Kidney (tissue), 13 donors: ENCODE measurements at regions not wholly inside any gene's neighbourhood (a gene's known extent, or its start where the extent isn't known, plus 50 kb on each side); places are given as distances from the start of the nearest gene placed in this dataset.

Source experiments
- DNase-seq, 5 donors: peaks; one replicate each; pipeline ENCODE4 v3.0.0-alpha.2; 2013 to 2020
- FAIRE-seq: peaks from 2 replicates; lab custom pipeline; 2012; peaks lifted over from hg19 to GRCh38; lab: Jason Lieb, UNC
- H3K27ac ChIP-seq, 2 donors: one replicate each; pipeline ENCODE4 v1.7.0; 2013; ENCODE audit warnings: low read depth in 2 of 2, low read length in 2 of 2, inconsistent platforms in 1 of 2
- H3K27me3 ChIP-seq: one replicate; pipeline ENCODE4 v1.7.1; 2013; ENCODE audit warnings: low read length, inconsistent platforms; ENCODE audit not compliant: control insufficient read depth, insufficient read depth
- H3K36me3 ChIP-seq, 3 donors: one replicate each; pipeline versions ENCODE4 v1.7.0 to v1.7.1; 2013; ENCODE audit warnings: low read length in 3 of 3, control low read depth in 1 of 3, inconsistent platforms in 1 of 3; ENCODE audit not compliant: insufficient read depth in 3 of 3, control insufficient read depth in 2 of 3
- H3K4me1 ChIP-seq, 3 donors: one replicate each; pipeline versions ENCODE4 v1.7.0 to v1.7.1; 2013; ENCODE audit warnings: low read length in 3 of 3, inconsistent platforms in 1 of 3, low read depth in 1 of 3; ENCODE audit not compliant: control insufficient read depth in 2 of 3, insufficient read depth in 2 of 3
- H3K4me3 ChIP-seq, 3 donors: one replicate each; pipeline versions ENCODE4 v1.7.0 to v1.8.1; 2013; ENCODE audit warnings: low read length in 3 of 3, control low read depth in 1 of 3, inconsistent platforms in 1 of 3
- H3K9ac ChIP-seq, 3 donors: one replicate each; pipeline versions ENCODE4 v1.7.0 to v1.7.1; 2013; ENCODE audit warnings: low read length in 3 of 3, control low read depth in 1 of 3, inconsistent platforms in 1 of 3
- H3K9me3 ChIP-seq, 3 donors: one replicate each; pipeline versions ENCODE4 v1.7.0 to v1.7.1; 2013; ENCODE audit warnings: low read length in 3 of 3, control low read depth in 1 of 3, inconsistent platforms in 1 of 3; ENCODE audit not compliant: control insufficient read depth in 2 of 3, insufficient read depth in 1 of 3
- intact Hi-C: fragments of 100-400 bp; cut with DNase I; formaldehyde crosslinking; loops from one replicate; pipeline ENCODE4 v1.11.1; 2022
- TF ChIP-seq, protein P1 (sequence below): IDR thresholded peaks from 3 replicates; pipeline ENCODE4 v1.5.1; 2012; ENCODE audit warnings: mild to moderate bottlenecking, moderate library complexity, borderline replicate concordance; ENCODE audit not compliant: insufficient read depth; ENCODE audit errors: extremely low read depth
- donor health status: control.
- donor health status: control.
- donor health status: control.
- donor health status: control.
- donor health status: control.
- donor health status: DM: yes; HTN: yes; CAD: no.
- donor health status: Normal renal cell carcinoma (clear cell type).

DNA sequence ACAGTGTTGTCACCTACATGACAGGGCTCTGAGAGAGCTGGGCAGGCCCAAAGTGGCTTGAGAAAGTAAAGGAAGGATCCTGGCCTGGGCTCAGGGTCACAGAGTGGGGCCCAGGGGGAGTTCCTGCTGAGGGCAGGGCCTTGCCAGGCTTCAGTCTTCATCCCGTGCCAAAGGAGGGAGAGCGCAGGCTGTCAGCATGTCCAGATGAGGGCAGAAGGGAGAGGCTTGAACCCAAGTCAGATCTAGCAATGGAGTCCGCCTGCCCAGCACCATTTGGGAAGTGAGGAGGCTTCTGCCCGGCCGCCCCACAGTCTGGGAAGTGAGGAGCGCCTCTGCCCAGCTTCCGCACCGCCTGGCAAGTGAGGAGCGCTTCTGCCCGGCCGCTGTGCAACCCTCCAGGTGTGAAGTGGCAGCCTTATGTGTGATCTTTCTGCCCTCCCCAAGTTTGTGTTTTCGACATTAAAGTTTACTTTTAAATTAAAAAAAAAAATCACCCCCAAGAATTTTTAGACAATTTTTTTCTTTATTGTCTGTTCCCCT, 303.6 kb upstream of the PROK2 start:
- FAIRE-seq, result no peak
- H3K9me3 ChIP-seq, result peaks cover 0 to 2% (median 0%) of the 10 kb centered on the region in 3 donors
- H3K27ac ChIP-seq, result no peak overlapping the region
- DNase-seq, result no peak
- no peaks in the 10 kb centered on the region for H3K27me3 ChIP-seq
- no peaks in the 10 kb centered on the region for H3K4me1 ChIP-seq
- TF ChIP-seq, protein P1, sequence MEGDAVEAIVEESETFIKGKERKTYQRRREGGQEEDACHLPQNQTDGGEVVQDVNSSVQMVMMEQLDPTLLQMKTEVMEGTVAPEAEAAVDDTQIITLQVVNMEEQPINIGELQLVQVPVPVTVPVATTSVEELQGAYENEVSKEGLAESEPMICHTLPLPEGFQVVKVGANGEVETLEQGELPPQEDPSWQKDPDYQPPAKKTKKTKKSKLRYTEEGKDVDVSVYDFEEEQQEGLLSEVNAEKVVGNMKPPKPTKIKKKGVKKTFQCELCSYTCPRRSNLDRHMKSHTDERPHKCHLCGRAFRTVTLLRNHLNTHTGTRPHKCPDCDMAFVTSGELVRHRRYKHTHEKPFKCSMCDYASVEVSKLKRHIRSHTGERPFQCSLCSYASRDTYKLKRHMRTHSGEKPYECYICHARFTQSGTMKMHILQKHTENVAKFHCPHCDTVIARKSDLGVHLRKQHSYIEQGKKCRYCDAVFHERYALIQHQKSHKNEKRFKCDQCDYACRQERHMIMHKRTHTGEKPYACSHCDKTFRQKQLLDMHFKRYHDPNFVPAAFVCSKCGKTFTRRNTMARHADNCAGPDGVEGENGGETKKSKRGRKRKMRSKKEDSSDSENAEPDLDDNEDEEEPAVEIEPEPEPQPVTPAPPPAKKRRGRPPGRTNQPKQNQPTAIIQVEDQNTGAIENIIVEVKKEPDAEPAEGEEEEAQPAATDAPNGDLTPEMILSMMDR, result no peak
- intact Hi-C loops, result no loop called here
- no peak overlapping the region for H3K9ac ChIP-seq
- H3K4me3 ChIP-seq, result no peak overlapping the region
- no peaks in the 10 kb centered on the region for H3K36me3 ChIP-seq

DNA sequence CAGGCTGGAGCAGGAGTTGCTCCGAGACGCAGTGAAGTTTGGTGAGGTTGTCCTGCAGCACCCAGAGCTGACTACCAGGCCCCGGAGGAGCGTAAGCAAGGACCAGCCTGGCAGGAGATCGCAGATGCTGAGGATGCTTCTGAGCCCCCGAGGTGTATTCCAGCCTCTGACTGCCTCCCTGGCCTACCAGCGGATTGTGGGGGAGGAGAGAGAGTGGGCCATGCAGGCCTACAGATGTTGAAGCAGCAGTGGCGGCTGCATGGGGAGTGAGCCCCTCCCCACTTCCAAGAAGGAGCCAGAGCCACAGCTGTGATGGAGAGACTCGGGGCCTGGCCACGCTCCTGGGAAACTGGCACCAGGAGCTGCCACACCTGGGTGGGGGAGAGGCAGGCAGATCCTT, 302.5 kb upstream of the PROK2 start:
- Histone ChIP-seq H3K27me3 (no peaks in the 10 kb centered on the region), H3K27ac (no peak overlapping the region), H3K4me3 (no peak overlapping the region), H3K4me1 (no peaks in the 10 kb centered on the region), H3K9ac (no peak overlapping the region), H3K36me3 (no peaks in the 10 kb centered on the region), H3K9me3 (peaks cover 0 to 2% (median 0%) of the 10 kb centered on the region in 3 donors)
- intact Hi-C loops, result no loop called here
- DNase-seq (no peak), FAIRE-seq (no peak)
- TF ChIP-seq, protein P1, result no peak

DNA sequence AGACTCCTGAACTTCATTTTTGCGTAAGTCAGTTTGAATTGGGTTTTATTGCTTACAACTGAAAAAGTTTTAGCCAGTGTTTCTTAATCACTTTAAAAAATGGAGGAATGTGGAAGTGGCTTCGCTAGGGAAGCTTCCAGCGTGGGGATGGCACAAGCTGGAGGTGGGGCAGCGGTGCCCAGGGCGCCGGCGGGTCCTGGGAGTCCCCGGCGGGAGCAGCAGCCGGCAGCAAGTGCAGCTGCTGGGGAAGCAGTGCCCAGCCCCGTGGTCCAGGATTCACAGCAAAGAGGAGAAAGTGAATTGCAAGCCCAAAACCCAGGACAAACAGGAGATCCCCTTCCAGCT, 301.8 kb upstream of the PROK2 start:
- H3K9me3 ChIP-seq, result peaks cover 0 to 2% (median 0%) of the 10 kb centered on the region in 3 donors
- intact Hi-C loops, result no loop called here
- DNase-seq, result no peak
- no peak overlapping the region for H3K4me3 ChIP-seq
- no peak overlapping the region for H3K27ac ChIP-seq
- H3K4me1 ChIP-seq, result no peaks in the 10 kb centered on the region
- TF ChIP-seq, protein P1, result no peak
- H3K27me3 ChIP-seq, result no peaks in the 10 kb centered on the region
- H3K9ac ChIP-seq, result no peak overlapping the region
- FAIRE-seq, result no peak
- H3K36me3 ChIP-seq, result no peaks in the 10 kb centered on the region
